Lower leg skin (tissue), 4 donors: ENCODE measurements at regions not wholly inside any gene's neighbourhood (a gene's known extent, or its start where the extent isn't known, plus 50 kb on each side); places are given as distances from the start of the nearest gene placed in this dataset.

Experiments
- DNase-seq, 2 donors: peaks; one replicate each; pipeline ENCODE4 v3.0.0-alpha.2; 2019; ENCODE audit warnings: low spot score in 2 of 2
- H3K4me3 ChIP-seq: fragments of 200-600 bp; sonication (generic); 2 replicates; pipeline ENCODE4 v1.5.1; 2017; ENCODE audit warnings: mild to moderate bottlenecking, low read depth; ENCODE audit not compliant: poor library complexity, severe bottlenecking
- CTCF ChIP-seq, 3 donors: fragments of 450-650 bp; IDR thresholded peaks; one replicate each; pipeline ENCODE4 v1.5.1; 2016; ENCODE audit warnings: antibody characterized with exemption in 3 of 3, mild to moderate bottlenecking in 3 of 3, moderate library complexity in 2 of 3
- POLR2A ChIP-seq, 2 donors: fragments of 450-650 bp; IDR thresholded peaks; one replicate each; pipeline ENCODE4 v1.6.1; 2016 to 2017; ENCODE audit warnings: antibody characterized with exemption in 2 of 2, mild to moderate bottlenecking in 1 of 2, moderate library complexity in 1 of 2
- WGBS, 2 donors: methylation state at CpG; one replicate each; pipeline ENCODE4 v1.1.5; 2018; 5-methylcytosine and 5-hydroxymethylcytosine counted together
- intact Hi-C: fragments of 100-400 bp; cut with DNase I; formaldehyde crosslinking; loops from one replicate; pipeline ENCODE4 v1.15.0; 2023; ENCODE audit warnings: low total_unique reads

- intact Hi-C loops, result no loop called here
- no peak for DNase-seq
- no peak overlapping the region for H3K4me3 ChIP-seq
- TF ChIP-seq POLR2A (IDR thresholded peaks at IDR 0.05) (no peak), CTCF (IDR thresholded peaks at IDR 0.05) (peak in 1 of 3 donors; percentile 7)
- 89 to 96% methylated on average over 7 of the region's 7 CpGs for WGBS, 2 donors
These were observed 156.8 kb upstream of the PWP1 start for GRCh38 chr12:107528731-107529365.

DNA sequence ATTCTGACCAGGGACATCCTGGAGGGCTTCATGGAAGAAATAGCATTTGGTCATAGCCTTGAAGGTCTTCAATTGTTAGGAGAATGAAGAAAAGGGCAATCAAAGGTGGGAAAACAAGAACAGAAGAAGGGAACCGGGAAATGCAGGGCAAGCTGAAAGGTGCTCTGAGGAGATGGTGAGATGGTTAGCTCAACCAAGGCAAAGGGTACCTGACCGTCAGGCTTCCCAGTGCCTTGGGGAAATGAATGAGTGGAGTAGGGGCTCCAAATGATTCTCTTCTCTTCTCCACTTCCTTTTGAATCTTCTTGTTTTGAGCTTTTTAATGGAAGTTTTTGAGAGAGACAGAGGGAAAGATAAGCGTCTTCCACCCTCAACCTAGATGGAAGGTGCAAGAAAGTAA lies 155.6 kb upstream of the PWP1 start:
- no peak overlapping the region for H3K4me3 ChIP-seq
- DNase-seq, result no peak
- no peak for TF ChIP-seq CTCF (IDR thresholded peaks at IDR 0.05)
- no peak for TF ChIP-seq POLR2A (IDR thresholded peaks at IDR 0.05)
- intact Hi-C loops, result no loop called here
- WGBS, 2 donors, result 88 to 92% methylated on average over 3 of the region's 3 CpGs

GRCh38 chr12:107530701-107531100 lies 154.9 kb upstream of the PWP1 start:
- TF ChIP-seq POLR2A (IDR thresholded peaks at IDR 0.05), result no peak
- TF ChIP-seq CTCF (IDR thresholded peaks at IDR 0.05), result no peak
- 55 to 60% methylated on average over 2 of the region's 2 CpGs for WGBS, 2 donors
- H3K4me3 ChIP-seq, result no peak overlapping the region
- no peak for DNase-seq
- intact Hi-C loops, result no loop called here

DNA sequence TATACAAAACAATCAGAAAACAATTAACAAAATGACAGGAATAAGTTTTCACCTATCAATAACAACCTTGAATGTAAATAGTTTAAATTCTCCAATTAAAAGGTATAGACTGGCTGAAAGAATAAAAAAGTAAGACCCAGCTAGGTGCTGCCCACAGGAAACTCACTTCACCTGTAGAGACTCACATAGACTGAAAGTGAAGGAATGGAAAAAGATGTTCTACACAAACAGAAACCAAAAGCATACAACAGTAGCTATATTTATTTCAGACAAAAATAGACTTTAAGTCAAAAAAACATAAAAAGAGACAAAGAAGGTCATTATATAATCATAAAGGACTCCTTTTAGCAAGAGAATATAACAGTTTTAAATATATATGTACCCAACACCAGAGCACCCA lies 152.4 kb upstream of the PWP1 start:
- no peak overlapping the region for H3K4me3 ChIP-seq
- no peak for TF ChIP-seq POLR2A (IDR thresholded peaks at IDR 0.05)
- no peak for TF ChIP-seq CTCF (IDR thresholded peaks at IDR 0.05)
- intact Hi-C loops, result no loop called here
- DNase-seq, result no peak

DNA sequence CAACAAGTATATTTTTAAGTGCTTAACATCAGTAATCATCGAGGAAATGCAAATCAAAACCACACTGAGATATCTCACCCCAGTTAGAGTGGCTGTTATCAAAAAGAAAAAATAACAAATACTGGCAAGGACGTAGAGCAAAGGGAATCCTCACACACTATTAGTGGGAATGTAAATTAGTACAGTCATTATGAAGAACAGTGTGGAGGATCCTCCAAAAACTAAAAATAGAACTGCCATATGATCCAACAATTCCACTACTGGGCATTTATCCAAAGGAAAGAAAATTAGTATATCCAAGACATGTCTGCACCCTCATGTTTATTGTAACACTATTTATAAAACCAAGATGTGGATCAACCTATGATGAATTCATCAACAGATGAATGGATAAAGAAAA lies 149.0 kb upstream of the PWP1 start:
- WGBS, 2 donors, result 20 to 22% methylated on average over 2 of the region's 2 CpGs
- no peak overlapping the region for H3K4me3 ChIP-seq
- DNase-seq, result no peak
- TF ChIP-seq POLR2A (IDR thresholded peaks at IDR 0.05) (no peak), CTCF (IDR thresholded peaks at IDR 0.05) (no peak)
- intact Hi-C loops, result no loop called here

DNA sequence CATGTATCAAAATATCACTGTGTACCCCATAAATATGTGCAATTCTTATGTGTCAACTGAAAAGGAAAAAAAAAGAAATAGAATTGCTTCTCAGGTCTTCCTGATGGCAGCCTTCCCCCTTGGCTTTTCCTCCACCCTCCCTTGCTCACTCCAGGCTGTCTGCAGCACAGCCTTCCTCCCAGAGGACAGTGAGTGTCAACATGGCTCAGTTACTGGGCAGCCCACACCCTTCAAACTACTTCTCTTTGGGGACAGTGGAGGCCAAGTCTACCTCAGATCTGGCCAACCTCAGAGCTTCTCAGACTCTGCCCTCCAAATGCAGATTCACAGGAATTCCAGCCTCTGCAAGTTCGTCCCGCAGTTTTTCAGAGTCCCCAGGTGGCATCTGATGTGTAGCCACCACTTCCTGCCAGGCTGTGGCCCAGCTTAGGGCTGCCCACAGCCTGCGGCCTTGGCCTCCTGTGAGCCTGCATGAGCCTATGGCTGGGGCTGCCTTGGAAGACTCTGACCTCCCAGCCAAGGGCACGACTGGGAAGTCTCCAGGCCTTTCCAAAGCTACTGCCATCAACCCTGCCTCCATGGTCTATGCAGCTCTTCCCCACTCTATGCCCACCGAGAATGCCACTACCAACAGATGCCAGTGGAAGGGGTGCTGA lies 148.0 kb upstream of the PWP1 start:
- intact Hi-C loops, result no loop called here
- 89 to 92% methylated on average over 5 of the region's 5 CpGs for WGBS, 2 donors
- H3K4me3 ChIP-seq, result no peak overlapping the region
- TF ChIP-seq POLR2A (IDR thresholded peaks at IDR 0.05) (no peak), CTCF (IDR thresholded peaks at IDR 0.05) (no peak)
- no peak for DNase-seq
